Natural killer cell (primary cell): ENCODE measurements at regions not wholly inside any gene's neighbourhood (a gene's known extent, or its start where the extent isn't known, plus 50 kb on each side); places are given as distances from the start of the nearest gene placed in this dataset.
"Not testable (repeated sequence)": the region's sequence is repeated elsewhere in the genome, so short reads cannot be mapped to it uniquely, and the experiment has no call there.

Source experiments
- ATAC-seq, 3 donors: fragments of 150-1000 bp in 2 of 3; fragments of 200-7000 bp in 1 of 3; cut with Tn5 transposase; 1 replicate in 1 of 3; 2 replicates in 2 of 3; pipeline ENCODE4 v1.10.0; 2021; ENCODE audit warnings: mild to moderate bottlenecking in 2 of 3, moderate library complexity in 2 of 3
- DNase-seq, 2 donors: peaks; one replicate each; pipeline versions ENCODE4 v3.0.0 to v3.0.0-alpha.2; 2013 to 2021; ENCODE audit warnings: mixed read lengths in 1 of 2
- H3K27ac ChIP-seq: one replicate; pipeline ENCODE4 v1.5.1; 2013; ENCODE audit warnings: mild to moderate bottlenecking, low read length
- H3K27me3 ChIP-seq: one replicate; pipeline ENCODE4 v1.6.1; 2013; ENCODE audit warnings: low read length; ENCODE audit not compliant: control insufficient read depth, insufficient read depth
- H3K36me3 ChIP-seq: one replicate; pipeline ENCODE4 v1.6.1; 2013; ENCODE audit warnings: low read length; ENCODE audit not compliant: control insufficient read depth, insufficient read depth
- H3K4me1 ChIP-seq: one replicate; pipeline ENCODE4 v1.6.1; 2013; ENCODE audit warnings: low read length; ENCODE audit not compliant: control insufficient read depth, insufficient read depth
- H3K4me3 ChIP-seq: one replicate; pipeline ENCODE4 v1.5.1; 2013; ENCODE audit warnings: low read length
- H3K9me3 ChIP-seq: one replicate; pipeline ENCODE4 v1.6.1; 2013; ENCODE audit warnings: low read length; ENCODE audit not compliant: control insufficient read depth, insufficient read depth
- H3K27ac Mint-ChIP-seq, 2 donors: one replicate each; pipeline ENCODE4 v1.8.0; 2022; ENCODE audit warnings: mild to moderate bottlenecking in 2 of 2, mixed read lengths in 2 of 2, moderate library complexity in 1 of 2
- H3K27me3 Mint-ChIP-seq, 2 donors: one replicate each; pipeline ENCODE4 v1.8.0; 2022; ENCODE audit warnings: low read depth in 2 of 2, mixed read lengths in 2 of 2
- H3K36me3 Mint-ChIP-seq: one replicate; pipeline ENCODE4 v1.8.0; 2022; ENCODE audit warnings: mixed read lengths
- H3K4me1 Mint-ChIP-seq, 2 donors: one replicate each; pipeline ENCODE4 v1.8.0; 2022; ENCODE audit warnings: mixed read lengths in 2 of 2
- H3K4me3 Mint-ChIP-seq: one replicate; pipeline ENCODE4 v1.8.0; 2022; ENCODE audit warnings: mild to moderate bottlenecking, moderate library complexity, mixed read lengths
- H3K9me3 Mint-ChIP-seq, 2 donors: one replicate each; pipeline ENCODE4 v1.8.0; 2022; ENCODE audit warnings: mixed read lengths in 2 of 2
- WGBS: methylation state at CpG from one replicate; pipeline ENCODE4 v1.1.7; 2013; ENCODE audit warnings: missing lambda C conversion rate; ENCODE audit not compliant: insufficient coverage; 5-methylcytosine and 5-hydroxymethylcytosine counted together
- intact Hi-C: fragments of 100-400 bp; cut with micrococcal nuclease; formaldehyde crosslinking; loops from one replicate; pipeline ENCODE4 v1.14.2; 2022
- TF ChIP-seq, protein P1 (sequence below): fragments of 200-600 bp; IDR thresholded peaks from one replicate; pipeline ENCODE4 v1.8.0; 2022; ENCODE audit warnings: antibody characterized with exemption

DNA sequence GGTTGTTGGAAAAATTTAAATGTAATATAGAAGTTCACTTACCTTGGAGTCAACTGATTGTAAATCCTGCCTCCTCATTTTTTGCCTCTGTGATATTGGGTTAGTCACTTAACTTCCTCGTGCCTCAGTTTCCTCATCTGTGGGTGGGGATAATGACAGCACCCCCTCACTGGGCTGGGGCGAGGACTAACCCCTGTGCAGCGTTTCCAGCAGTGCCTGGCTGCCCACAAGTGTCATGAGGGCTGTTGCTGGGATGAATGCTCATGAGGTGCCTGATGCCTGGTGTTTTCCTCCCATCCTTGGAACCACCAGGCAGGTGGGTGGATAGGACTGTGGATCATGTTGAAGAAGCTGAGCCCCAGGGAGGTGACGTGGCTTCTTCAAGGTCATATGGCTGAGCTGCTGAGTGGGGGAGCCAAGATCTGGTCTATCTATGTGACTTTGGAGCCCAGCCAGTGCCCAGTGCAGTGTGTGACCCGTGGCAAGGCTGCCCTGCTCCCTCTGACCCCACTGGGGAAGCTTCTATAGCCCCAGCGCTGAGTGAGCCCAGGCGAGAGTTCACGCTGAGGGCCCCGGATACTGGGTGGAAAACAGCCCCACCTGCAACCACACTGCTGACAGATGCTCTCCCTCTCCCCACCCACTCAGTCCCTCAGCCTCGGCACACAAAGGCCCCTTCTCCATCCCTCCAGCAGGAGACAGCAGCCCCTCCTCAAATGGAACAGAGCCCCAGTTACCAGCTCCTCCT lies 446.0 kb downstream of the PTPRU start:
- TF ChIP-seq, protein P1, sequence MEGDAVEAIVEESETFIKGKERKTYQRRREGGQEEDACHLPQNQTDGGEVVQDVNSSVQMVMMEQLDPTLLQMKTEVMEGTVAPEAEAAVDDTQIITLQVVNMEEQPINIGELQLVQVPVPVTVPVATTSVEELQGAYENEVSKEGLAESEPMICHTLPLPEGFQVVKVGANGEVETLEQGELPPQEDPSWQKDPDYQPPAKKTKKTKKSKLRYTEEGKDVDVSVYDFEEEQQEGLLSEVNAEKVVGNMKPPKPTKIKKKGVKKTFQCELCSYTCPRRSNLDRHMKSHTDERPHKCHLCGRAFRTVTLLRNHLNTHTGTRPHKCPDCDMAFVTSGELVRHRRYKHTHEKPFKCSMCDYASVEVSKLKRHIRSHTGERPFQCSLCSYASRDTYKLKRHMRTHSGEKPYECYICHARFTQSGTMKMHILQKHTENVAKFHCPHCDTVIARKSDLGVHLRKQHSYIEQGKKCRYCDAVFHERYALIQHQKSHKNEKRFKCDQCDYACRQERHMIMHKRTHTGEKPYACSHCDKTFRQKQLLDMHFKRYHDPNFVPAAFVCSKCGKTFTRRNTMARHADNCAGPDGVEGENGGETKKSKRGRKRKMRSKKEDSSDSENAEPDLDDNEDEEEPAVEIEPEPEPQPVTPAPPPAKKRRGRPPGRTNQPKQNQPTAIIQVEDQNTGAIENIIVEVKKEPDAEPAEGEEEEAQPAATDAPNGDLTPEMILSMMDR, result no peak
- H3K27ac ChIP-seq, result no peak overlapping the region
- intact Hi-C loops, result no loop called here
- DNase-seq, result no peak
- H3K27ac Mint-ChIP-seq, result no peak overlapping the region
- no peaks in the 10 kb centered on the region for H3K36me3 ChIP-seq
- no peaks in the 10 kb centered on the region for H3K27me3 ChIP-seq
- peaks cover 0 to 4% of the 10 kb centered on the region in 2 donors for H3K27me3 Mint-ChIP-seq
- no peak overlapping the region for H3K4me3 ChIP-seq
- H3K4me1 Mint-ChIP-seq, result no peaks in the 10 kb centered on the region
- H3K4me3 Mint-ChIP-seq, result no peak overlapping the region
- no peaks in the 10 kb centered on the region for H3K36me3 Mint-ChIP-seq
- no peak for ATAC-seq
- H3K4me1 ChIP-seq, result no peaks in the 10 kb centered on the region
- no peaks in the 10 kb centered on the region for H3K9me3 Mint-ChIP-seq
- WGBS, result 61% methylated on average over 10 of the region's 10 CpGs
- no peaks in the 10 kb centered on the region for H3K9me3 ChIP-seq

DNA sequence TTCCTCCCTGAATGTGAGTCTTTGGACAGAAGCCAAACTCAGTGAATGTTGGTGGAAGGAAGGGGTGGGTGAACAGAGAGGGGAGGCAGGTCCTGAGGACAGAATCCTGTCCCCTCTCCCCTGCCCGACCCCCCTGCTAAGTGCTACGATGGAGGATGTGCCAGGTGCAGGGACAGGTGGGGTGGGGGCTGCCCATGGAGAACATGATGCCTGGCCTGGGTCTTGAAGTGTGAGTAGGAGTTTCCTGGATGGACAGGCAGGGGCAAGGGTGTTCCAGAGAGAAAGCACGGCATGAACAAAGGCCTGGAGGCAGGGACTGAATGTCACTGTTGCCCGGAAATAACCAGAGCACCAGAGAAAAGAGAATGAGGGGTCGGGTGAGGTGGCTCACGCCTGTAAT lies 445.1 kb downstream of the PTPRU start:
- H3K27me3 ChIP-seq, DNase-seq, H3K27ac ChIP-seq, H3K36me3 Mint-ChIP-seq, H3K36me3 ChIP-seq, H3K4me1 ChIP-seq, H3K9me3 ChIP-seq, H3K4me3 Mint-ChIP-seq, H3K4me3 ChIP-seq, H3K4me1 Mint-ChIP-seq, intact Hi-C loops, H3K9me3 Mint-ChIP-seq, H3K27me3 Mint-ChIP-seq, H3K27ac Mint-ChIP-seq, ATAC-seq: not testable (repeated sequence)
- WGBS, result 92% methylated on average over 3 of the region's 6 CpGs

DNA sequence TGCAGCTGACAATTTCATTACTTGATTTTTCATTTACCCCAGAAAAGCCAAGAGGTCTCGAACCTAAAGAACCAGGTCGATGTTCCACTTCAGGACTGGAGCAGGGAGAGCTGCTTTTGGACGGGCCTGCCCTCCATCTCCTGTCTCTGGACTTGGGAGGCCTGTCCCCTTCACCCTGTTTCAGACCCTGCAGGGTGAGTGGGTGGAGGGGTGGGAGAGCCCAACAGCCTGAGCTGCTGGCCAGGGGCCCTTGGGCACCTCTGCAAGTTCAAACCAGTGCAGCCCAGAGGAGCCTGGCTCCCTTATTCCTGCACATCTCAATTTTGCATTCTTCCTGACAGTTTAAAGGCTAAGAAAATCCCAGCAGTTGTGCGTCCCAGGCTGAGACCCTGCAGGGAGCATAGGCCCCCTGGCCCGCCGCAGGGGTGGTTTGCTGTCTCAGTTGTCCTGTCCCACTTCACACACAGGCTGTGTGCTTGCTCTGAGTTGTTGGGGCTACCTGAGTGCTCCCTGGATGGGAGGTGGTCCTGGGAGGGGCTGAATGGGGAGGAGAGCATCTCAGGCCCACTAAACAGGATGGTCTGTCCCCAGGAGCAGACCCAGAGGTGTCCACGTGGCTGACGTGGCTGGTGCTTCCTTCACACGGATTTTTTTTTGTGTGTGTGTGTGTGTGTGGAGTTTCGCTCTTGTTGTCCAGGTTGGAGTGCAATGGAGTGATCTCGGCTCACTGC lies 443.7 kb downstream of the PTPRU start:
- Histone ChIP-seq H3K4me1 (no peaks in the 10 kb centered on the region), H3K9me3 (no peaks in the 10 kb centered on the region), H3K27ac (no peak overlapping the region), H3K36me3 (no peaks in the 10 kb centered on the region), H3K27me3 (no peaks in the 10 kb centered on the region), H3K4me3 (no peak overlapping the region)
- DNase-seq, result no peak
- intact Hi-C loops, result no loop called here
- TF ChIP-seq, protein P1, result no peak
- WGBS, result 80% methylated on average over 11 of the region's 11 CpGs
- no peak overlapping the region for H3K27ac Mint-ChIP-seq
- ATAC-seq, result no peak
- H3K27me3 Mint-ChIP-seq, result no peaks in the 10 kb centered on the region
- no peak overlapping the region for H3K4me3 Mint-ChIP-seq
- H3K4me1 Mint-ChIP-seq, result no peaks in the 10 kb centered on the region
- no peaks in the 10 kb centered on the region for H3K9me3 Mint-ChIP-seq
- no peaks in the 10 kb centered on the region for H3K36me3 Mint-ChIP-seq

DNA sequence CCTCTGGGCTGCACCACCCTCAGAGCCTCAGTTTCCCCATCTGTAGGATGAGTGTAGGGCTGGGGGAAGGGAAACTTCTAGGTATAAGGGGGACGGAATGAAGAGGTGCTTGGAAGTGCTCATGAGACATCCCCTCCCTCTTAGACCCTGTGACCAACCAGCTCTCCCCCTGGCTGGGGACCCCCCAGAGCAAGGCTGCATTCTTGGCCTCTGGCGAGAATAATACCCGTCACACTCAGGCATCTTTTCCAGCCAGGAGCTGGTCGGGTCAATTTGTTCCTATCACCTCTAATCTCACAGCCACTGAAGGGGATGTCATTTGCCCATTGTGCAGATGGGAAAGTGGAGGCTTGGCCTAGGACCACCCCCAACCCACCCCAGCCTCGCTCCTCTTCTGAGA lies 443.0 kb downstream of the PTPRU start:
- H3K36me3 ChIP-seq, result no peaks in the 10 kb centered on the region
- H3K9me3 Mint-ChIP-seq, result no peaks in the 10 kb centered on the region
- no peak overlapping the region for H3K4me3 Mint-ChIP-seq
- no peak for ATAC-seq
- WGBS, result 97% methylated on average over 4 of the region's 5 CpGs
- H3K4me1 ChIP-seq, result no peaks in the 10 kb centered on the region
- H3K27me3 ChIP-seq, result no peaks in the 10 kb centered on the region
- H3K9me3 ChIP-seq, result no peaks in the 10 kb centered on the region
- no peaks in the 10 kb centered on the region for H3K27me3 Mint-ChIP-seq
- TF ChIP-seq, protein P1, result no peak
- no peak overlapping the region for H3K27ac ChIP-seq
- DNase-seq, result no peak
- H3K27ac Mint-ChIP-seq, result no peak overlapping the region
- intact Hi-C loops, result no loop called here
- no peaks in the 10 kb centered on the region for H3K36me3 Mint-ChIP-seq
- H3K4me1 Mint-ChIP-seq, result no peaks in the 10 kb centered on the region
- no peak overlapping the region for H3K4me3 ChIP-seq
